GM19035 (cell line): ENCODE measurements at regions not wholly inside any gene's neighbourhood (a gene's known extent, or its start where the extent isn't known, plus 50 kb on each side); places are given as distances from the start of the nearest gene placed in this dataset.

ENCODE experiments used
- ATAC-seq: cut with Tn5 transposase; IDR thresholded peaks from one replicate; pipeline ENCODE4 v1.9.1; 2021; ENCODE audit not compliant: unreplicated experiment

- no peak for ATAC-seq
Observed at GRCh38 chr3:193187070-193187722, 53.8 kb upstream of the PLAAT1 start.

- peak; percentile 57 for ATAC-seq
Observed at GRCh38 chr3:193190146-193190786, 50.8 kb upstream of the PLAAT1 start.
